Stimulated activated CD4-positive, alpha-beta T cell treated with anti-CD3 and anti-CD28 coated beads, Interleukin-4, amount 100 ng/mL, for 4 hours (primary cell): ENCODE measurements at regions not wholly inside any gene's neighbourhood (a gene's known extent, or its start where the extent isn't known, plus 50 kb on each side); places are given as distances from the start of the nearest gene placed in this dataset.

ENCODE experiments used
- DNase-seq, 2 experiments: peaks; one replicate each; pipeline ENCODE4 v3.0.0-alpha.2; 2020

DNA sequence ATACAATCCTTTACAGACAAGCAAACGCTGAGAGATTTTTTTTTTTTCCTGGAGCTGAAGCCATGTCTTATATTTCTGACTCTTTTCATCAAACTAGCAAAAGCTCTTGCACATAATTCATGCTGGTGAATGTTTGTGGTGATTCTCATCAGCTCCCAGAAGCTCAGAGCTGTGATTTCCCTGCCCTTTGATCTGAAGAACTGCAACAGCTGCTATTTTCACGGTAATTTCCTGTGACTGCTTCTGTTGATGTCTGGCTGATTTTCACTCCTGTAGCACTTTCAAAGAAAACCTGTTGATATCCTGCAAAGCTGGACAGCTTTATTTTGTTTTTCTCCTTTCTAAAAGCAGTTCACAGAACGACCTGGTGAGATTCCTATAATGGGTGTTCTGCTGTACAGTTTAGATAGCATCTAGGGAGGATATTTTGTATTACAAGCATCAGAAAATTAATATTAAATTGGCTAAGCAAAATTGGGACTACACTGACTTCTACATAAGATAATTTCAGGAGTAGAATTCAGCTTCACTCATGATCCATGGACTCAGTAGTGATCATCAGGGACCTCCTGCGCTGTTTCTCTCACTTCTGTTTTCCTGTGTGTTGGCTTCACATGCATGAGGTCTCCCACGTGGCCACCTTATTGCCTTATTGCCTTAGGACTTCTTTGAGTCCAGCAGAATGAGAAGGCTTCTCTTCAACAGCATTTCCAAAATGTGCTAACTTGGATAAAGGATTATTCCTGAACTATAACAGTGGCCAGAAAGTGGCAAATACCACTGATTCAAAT, 1111.6 kb upstream of the SORCS1 start:
- DNase-seq, result no peak

DNA sequence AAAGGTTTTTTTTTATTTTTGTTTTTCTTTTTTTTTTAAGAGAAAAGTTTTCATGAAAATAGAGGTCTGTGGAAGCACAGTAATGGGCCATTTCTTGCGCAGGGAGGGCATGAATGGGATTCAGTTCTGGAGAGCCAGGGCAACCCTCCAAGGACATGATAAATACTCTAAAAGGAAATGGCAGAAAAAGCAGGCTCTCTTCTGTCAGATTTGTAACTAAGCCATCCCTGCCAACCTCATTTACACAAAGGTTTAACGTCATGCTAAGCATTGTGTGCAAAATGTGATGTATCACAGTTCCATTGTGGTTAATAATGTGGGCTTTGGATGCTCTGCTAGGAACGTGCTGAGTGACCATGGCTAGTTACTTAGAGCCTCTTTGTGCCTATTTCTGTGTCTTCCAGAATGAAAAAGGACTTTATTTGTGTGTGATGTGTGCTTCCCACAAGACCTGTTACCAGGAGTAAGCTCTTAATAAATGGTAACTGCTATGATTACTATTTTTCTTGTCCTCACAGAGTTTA, 1095.9 kb upstream of the SORCS1 start:
- DNase-seq, result no peak

DNA sequence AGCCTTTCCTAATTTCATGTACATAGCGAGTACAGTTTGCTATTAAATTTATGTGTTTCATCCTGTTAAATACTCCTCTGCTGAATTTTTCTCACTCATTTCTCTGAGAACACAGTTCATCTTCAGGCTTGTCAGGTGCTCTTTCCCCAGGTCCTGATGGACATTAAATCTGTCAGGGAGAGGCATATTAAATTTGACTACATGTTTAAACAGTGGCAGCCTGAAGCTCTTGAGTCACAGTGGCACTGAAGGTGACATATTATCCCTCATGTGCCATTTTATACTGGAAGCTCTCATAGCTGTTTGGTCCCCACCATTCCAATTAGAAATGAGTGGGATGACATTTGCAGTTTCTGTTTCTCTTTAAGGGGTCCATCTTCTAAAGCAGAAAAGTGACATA, 1089.6 kb upstream of the SORCS1 start:
- DNase-seq, result no peak

DNA sequence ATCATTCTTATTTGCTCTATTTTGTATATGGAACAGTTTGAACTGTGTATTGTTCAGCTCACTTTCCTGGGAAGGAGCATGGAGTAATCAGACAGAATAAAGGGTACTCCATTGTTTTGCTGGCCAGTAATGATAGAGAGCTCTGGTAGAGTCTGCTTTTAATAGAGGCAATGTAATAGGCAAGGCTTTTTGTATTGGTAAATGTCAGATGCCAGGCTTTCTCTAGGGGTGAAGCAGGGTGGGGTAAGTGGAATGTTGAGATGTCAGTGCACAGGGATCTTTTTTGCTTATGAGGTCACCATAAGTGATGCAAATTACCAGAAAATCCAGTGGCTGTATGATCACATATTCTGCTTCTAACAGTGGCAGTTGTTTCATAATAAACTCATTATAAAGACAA, 1088.3 kb upstream of the SORCS1 start:
- no peak for DNase-seq

DNA sequence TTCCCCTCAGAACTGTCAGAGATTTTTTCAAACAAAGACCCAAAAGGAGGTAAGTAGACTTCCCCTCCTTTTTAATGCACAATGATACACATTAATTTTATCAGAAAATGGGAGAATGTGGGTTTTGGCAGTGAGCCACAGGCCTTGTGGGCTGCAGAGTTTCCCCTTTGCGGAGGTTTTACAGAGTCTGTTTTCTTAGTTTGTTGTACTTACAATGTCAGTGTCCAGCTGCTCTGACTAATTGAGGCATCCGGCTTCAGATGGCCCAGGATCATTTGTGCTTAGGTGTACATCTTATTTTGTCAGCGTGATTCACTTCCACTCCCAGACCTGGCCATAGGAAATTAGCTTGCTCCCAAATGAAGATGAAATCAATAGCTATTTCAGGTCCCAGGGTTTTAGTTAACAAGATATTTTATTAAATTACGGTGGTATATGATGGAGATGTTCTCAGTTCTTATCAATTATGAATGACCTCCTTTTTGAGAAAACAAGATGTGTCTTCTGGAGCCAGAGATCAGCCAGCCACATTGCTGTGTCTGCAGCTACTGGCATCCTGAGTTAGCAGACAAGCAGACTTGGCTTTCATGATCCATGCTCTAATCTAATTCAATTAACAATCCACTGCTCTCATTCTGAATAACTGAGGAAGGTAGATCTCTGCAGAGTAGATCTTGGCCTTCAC, 1086.6 kb upstream of the SORCS1 start:
- DNase-seq, result no peak

DNA sequence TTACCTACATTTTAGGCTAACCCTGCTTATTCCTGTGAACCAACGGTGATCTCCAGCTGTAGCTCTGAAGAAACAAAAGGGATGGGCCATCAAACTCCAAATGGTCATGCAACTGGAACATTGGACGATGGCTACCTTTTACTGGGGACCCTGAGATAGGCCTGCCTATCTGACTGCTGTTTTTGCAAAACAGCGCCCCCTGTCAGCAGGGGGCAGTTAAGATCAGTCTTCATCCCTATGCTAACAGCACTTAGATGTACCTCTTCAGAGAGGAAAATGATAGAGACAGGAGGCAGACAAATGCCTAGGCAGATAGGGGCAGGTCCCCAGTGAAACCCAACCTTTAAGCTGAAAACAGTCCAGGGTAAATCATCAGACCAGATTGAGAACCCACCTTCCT, 1085.4 kb upstream of the SORCS1 start:
- no peak for DNase-seq

DNA sequence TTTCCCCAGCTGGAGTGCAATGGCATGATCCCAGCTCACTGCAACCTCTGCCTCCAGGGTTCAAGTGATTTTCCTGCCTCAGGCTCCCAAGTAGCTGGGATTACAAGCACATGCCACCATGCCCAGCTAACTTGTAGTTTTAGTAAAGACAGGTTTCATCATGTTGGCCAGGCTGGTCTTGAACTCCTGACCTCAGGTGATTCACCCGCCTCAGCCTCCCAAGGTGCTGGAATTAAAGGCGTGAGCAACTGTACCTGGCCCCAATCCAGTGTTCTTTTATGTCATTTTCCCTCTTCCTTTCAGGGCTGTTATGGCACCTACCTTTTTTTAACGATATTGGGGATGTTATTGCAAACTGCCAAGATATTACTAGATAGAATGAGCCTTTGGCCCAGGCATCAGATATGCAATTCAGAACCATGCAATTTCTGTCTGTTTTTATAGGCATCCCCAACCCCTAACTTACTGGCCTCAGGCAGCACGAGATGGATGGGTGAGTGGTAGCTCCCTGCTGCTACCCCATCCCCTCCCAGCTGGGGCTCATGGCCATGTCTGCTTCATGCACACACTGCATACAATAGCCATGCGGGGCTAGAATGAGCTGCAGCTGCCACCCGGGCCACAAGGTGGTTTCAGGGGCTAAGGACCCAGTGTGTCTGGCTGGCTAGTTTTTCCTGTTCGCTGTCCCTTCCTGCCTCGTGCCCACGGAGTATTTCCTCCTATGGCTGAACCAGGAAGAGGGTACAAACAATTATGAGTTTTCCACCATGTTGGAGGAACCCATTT, 1080.1 kb upstream of the SORCS1 start:
- DNase-seq, result no peak

DNA sequence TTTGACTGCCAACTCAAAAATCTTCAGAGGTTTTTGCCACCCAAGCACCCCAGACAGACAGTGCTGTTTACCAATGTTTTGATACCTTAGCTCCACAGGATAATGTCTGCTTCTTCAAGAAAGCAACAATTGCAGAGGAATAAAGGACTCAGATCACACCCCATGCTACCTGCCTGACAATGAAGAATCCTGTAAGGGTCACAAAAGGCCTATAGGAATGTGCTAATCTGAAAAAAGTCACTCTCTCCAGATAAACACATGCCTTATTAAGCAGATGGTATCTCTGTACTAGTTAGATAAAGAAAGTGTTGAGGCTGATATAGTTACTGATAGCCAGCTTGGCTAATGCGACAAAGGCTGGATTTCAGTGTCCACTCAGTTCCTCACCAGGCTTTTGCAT, 1076.7 kb upstream of the SORCS1 start:
- DNase-seq, result no peak

DNA sequence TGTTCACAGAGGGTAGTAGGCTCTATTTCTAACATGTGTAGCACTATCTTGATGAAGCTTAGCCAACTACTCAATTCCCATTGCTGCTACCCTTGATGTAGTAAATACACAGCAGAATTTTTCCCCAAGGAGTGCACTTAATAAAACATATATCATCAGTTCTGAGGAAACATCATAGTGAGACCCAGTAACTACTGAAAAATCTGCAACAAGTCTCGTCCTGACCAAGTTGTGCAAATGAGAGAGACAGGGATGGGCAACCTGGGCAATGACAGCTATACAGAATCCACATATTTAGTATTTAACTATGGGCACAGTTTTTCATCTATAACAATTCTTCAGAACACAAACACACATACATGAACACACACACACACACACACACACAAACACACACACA, 1073.8 kb upstream of the SORCS1 start:
- no peak for DNase-seq

DNA sequence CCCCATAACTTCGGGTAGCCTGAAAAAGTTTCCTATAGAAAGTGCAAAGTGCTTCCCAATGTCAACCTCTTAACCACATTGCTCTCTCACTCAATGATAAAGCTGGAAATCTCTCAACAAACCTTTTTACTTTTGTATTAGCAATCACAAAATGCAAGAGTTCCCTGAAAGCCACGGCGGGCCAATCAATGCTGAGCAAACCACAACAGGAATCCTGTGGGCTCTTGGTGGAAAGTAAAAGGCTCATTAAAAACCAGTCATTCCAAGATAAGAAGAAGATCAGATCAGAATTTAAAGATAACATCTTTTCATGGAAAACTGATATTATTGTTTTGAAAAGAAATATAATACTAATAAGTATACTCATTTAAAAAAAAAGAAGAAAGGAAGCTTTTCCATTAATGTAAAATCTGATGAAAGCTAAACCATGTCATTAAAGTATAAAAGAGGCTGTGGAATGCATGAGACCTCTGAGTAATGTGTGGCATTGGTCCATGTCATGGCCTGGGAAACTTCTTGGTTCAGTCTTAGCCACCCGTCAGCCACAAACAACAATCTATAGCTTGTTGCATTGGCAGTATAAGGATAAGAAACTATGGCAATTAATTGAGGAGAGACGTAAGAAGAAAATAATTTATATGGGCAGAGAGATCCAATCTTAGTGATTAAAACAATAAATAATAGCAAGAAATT, 1066.1 kb upstream of the SORCS1 start:
- DNase-seq, result no peak

DNA sequence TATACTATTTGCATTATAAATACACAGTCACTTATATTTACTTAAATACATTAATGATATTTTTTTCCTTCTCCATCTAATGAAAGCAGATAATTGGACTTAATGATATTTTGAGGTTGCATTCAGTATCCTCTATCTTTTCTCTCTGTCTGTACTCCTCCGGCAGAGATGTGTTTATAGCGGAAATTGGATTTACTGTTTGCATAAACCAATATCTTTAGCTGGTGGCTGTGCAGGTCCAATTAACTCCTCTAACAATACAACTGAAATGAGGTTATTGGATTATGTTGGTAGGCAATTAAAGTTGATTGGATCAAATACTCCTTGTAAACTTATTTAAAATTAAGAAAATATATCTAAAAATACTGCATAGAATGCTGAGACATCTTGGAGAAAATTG, 1044.2 kb upstream of the SORCS1 start:
- no peak for DNase-seq

DNA sequence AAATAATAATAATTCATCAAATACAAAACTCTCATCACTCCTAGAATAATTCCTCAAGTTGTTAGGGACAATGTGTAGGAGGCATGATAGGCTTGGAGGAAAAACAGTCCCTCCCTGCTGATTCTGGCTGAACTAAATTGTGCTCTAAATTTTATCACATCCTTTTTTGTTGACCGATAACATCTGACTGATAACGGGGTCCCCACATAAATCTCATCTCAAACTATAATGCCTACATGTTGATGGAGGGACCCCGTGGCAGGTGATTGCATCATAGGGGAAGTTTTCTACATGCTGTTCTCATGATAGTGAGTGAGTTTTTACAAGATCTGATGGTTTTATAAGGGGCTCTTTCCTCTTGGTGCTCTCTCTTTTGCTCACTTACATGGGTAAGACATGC, 1043.5 kb upstream of the SORCS1 start:
- no peak for DNase-seq

DNA sequence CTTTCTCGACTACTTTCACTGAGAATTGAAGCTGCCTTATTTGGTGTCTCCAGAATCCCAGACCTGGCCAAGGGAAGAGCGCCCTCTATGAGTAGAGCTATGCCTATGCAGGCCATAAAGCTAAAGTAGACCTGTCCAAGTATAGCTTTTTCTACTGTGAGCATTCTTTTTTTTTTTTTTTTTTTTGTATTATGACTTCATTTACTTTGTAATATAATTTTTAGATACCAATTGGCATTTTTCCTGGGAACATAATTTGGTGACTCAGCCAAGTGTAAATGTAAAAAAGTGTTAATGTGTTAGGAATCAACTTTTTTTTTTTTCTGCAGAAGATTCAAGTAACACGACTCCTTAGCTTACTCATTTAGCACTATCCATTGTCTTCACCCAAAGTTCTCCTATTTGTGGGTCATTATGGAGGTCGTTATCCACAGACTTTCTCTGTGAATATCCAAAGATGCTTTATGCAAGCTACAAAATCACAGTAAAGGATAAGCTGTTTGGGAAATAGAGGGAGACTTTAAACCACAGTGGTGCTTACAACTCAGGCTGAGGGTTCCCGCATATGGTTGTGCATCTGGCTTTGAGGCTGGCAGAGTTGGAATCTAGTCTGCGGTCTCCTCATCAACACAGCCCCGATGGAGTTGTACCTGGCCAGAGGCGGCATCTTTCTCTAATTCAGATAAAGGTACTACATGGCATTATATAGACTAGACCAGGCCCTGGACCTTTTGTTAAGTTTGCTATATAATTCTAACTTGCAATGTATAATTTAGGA, 1040.2 kb upstream of the SORCS1 start:
- no peak for DNase-seq

DNA sequence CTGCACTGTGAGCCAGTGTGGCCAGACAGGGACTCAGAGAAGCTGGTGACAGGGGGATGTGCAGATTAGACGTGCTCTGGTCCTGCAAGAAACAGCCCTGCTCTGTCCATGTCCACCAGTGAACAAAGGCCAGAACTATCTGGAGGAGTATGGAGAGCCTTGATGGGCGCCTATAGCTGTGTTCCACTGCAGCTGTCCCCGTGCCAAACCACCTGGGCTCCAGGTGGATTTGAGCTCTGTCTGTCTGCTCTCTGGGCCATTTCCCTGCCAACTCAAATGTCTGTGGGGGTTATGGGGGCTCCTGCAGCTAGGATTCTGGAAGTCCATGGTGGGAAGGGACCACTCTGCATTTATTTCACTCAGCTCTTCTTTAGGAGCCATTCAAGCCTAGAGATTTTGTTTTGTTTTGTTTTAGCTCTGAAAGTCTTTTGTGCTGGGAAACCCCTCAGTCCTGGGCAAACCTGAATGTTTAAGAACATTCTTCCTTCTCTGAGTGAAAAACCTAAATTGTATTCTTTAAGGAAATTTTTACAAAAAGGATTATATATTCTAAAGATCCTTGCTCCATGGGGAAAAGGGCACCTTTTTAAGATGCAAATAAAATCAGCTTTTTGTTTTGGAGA, 1039.5 kb upstream of the SORCS1 start:
- DNase-seq, result no peak

DNA sequence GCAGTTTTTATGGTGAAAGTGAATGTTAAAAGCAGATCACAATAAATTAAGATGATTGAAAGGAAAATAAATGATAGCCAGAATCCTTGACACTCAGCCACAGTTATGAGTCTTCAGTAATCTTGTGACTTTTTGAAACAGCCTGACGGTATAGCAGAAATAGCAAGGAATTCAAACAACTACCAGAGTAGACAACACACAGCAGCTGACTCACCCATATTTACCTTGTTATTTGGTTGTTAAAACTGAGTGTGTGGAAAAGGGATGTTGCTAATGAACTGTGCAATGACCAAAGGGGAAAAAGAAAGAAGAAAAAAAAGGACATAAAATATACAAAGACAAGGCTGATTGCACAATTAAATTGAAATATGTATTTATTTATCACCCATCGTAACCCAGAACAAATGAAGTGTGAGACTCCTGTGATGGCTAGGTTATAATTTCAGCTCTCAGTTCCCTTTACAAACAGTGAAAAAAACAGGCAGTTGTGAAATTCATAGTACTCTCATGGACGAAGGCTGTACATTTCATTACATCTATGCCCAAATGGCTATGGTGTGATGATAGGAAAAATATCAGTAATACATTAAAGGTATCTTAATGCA, 1023.0 kb upstream of the SORCS1 start:
- no peak for DNase-seq

DNA sequence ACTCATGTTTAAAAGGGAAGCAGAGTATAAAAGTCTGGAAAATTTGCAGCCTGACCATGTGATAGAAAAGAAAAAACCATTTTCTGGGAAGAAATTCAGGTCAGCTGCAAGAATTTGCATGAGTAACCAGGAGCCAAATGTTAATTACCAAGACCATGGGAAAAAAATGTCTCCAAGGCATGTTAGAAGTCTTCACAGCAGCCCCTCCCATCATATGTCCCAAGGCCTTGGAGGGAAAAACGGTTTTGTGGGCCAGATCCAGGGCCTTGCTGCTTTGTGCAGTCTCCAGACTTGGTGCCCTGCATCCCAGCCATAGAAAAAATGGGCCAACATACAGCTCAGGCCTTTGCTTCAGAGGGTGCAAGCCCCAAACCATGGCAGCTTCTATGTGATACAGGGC, 1019.6 kb upstream of the SORCS1 start:
- DNase-seq, result no peak

DNA sequence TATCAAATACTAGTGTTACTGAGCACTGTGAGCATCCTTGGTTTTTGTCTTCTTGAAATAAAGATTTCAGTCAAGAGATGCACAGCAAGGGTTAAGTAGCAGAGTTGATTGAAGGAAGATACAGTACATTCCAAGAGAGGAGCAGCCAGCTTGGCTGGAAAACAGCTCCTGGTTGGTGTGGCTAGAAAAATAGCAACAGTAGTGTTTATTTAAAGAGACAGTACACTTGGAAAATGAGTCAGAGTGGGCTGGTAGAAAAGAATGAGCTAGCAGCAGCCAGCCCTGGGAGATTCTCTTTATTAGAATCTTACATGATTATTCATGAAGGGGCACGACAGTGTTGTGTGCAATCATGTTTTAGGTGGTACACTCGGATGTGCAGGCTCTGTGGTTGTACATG, 1016.4 kb upstream of the SORCS1 start:
- DNase-seq, result no peak

DNA sequence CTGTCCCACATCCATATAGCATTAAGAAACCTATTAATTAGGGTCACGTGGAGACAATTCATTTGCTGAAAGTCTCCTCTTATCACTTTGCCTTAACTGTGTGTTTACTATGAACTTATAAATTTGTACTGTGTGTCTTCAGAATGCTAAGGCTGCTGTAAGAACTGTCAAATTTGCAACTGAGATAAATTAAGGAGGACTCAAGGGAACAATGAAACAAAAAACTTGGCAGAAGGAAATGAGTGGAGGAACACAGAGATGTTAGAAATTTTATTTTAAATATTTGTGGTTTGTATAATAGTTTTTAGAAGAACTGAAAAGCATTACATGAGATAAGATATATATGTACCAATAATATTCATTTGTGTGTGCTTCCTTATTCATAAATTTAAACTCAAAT, 1005.3 kb upstream of the SORCS1 start:
- no peak for DNase-seq

DNA sequence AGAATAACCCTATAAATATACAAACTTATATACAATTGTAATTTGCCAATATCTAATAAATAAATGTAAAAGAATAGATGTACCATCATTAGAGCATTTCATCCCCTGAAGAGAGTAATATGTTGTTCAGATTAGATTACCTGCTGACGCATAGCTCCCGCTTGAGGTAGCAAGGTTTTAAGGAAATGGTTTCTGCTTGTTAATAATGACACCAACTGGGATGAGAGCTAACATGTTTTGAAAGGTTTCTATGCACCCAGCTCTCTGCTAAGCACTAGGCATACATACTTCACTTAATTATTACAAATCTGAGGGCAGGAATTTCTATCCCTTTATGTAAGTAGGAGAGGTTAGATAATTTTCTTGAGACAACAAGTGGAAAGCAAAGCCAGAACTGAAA, 1003.3 kb upstream of the SORCS1 start:
- no peak for DNase-seq

DNA sequence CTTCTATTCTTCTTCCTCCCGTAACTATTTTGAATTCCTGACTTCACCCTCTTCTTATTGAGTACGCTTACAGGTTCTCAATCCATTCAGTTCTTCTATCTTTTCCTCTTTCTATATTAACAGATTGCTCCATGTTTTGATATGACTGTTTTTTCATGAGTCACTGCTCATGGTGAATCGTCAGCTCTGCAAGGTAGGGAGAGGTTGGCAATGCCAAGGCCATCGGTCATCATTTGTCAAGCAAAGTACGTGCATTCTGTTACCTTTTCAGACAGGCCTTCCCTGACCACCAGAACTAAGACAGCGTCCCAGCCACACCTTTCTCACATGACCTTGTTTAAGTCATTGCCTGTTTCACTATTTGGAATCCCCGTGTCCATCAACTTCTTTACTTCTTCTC, 1001.9 kb upstream of the SORCS1 start:
- no peak for DNase-seq

DNA sequence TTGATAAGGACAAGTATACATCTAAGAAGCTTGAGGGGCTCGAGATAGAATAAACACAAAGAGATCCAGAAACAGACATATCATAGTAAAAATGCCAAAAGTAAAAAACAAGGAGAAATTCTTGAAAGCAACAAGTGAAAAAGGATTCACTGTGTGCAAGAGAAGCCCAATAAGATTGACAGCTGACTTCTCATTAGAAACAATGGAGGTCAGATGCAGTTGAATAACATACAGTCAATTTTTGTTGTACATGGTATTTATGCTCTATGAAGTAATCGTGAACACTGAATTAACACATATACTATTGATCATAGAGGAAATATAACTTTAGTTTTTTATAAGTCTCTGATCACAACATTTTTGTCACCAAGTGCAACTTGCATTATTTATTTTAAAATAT, 982.8 kb upstream of the SORCS1 start:
- no peak for DNase-seq
